ENCODE measurements at regions not wholly inside any gene's neighbourhood (a gene's known extent, or its start where the extent isn't known, plus 50 kb on each side); places are given as distances from the start of the nearest gene placed in this dataset.
"Not testable (repeated sequence)": the region's sequence is repeated elsewhere in the genome, so short reads cannot be mapped to it uniquely, and the experiment has no call there.

DNA sequence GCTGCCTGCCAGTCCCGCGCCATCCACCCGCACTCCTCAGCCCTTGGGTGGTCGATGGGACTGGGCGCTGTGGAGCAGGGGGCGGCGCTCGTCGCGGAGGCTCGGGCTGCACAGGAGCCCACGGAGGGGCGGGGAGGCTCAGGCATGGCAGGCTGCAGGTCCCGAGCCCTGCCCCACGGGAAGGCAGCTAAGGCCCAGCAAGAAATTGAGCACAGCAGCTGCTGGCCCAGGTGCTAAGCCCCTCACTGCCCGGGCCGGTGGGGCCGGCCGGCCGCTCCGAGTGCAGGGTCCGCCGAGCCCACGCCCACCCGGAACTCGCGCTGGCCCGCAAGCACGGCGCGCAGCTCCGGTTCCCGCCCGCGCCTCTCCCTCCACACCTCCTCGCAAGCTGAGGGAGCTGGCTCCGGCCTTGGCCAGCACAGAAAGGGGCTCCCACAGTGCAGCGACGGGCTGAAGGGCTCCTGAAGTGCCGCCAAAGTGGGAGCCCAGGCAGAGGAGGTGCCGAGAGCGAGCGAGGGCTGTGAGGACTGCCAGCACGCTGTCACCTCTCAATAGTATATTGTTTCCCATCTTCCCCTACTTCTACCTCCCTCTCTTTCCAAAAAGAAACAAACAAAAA lies 219.6 kb downstream of the BAMBI start:
- H3K9me3 ChIP-seq (ENCODE audit: control insufficient read depth in 1 of 2, insufficient read depth in 1 of 2, low read depth in 1 of 2, low read length in 2 of 2); H3K9me2 ChIP-seq (ENCODE audit: insufficient read depth); H4K20me1 ChIP-seq (ENCODE audit: insufficient read depth); BruUV-seq (replicated peaks); CTCF ChIA-PET; DNase-seq (ENCODE audit: low read depth, low spot score); H3K4me2 ChIP-seq (ENCODE audit: low read length); intact Hi-C loops (cut with micrococcal nuclease); H3K4me1 ChIP-seq (ENCODE audit: control insufficient read depth in 1 of 2, insufficient read depth in 2 of 2, low read length in 2 of 2); H3K36me3 ChIP-seq (ENCODE audit: control insufficient read depth in 1 of 2, insufficient read depth in 2 of 2, low read length in 2 of 2); H3K79me2 ChIP-seq (ENCODE audit: insufficient read depth, low read length); H2AFZ ChIP-seq (ENCODE audit: low read depth, low read length, poor library complexity, severe bottlenecking); RAD21 ChIA-PET (ENCODE audit: low non-redundant PET in 1 of 2, low total read pairs in 2 of 2, uncharacterized antibody in 2 of 2, unreplicated experiment in 2 of 2); H3K27me3 ChIP-seq (ENCODE audit: insufficient read depth, low read length); POLR2A ChIA-PET; H3K4me3 ChIP-seq (replicated peaks in 1 of 2; ENCODE audit: low read depth in 1 of 2, low read length in 2 of 2); ATAC-seq; H3K9ac ChIP-seq (ENCODE audit: low read length); H3K27ac ChIP-seq (ENCODE audit: low read depth, low read length): not testable (repeated sequence)

DNA sequence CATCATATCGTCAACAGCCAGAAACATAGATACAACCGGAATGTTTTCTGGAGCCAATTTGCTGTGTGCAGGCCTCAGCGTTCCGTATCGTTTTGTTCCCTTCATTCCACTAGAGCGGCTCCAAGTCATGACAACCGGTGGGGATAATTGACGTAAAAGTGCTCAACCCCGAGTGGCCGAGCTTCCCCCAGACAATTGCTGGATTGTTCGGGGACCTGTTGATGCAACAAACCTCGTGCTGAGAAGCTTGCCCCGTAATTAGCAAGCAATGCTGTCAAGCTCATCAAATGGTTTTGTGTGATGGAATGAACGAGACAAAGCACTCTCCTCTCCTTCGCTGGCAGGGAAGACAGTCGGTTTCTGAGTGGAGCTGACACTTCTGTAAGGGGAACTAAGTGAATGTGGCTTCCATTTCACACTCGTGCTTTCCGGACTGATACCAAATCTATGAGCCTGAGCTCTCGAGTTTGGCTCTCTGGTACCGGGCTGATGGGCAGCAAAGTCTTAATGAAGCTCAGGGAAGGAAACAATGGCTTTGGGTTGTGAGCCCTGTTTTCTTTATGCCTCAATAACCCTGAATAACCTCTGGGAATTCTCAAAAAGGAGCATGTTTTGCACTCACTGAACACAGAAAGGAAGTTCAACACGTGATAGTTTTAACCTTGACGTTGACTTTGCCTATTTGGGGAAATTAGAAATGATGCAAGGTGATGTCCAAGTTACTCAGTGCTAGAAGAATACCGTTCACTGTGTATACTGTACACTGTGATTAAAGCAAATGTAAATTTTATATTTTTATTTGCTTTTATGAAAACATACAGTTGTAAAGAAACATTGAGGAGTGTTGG lies 220.5 kb downstream of the BAMBI start:
- POLR2A ChIA-PET, result no interaction called here

More for the DNA sequence above, 220.5 kb downstream of the BAMBI start:
- no peaks in the 10 kb centered on the region for H3K36me3 ChIP-seq (ENCODE audit: control insufficient read depth in 1 of 2, insufficient read depth in 2 of 2, low read length in 2 of 2)
- RAD21 ChIA-PET (ENCODE audit: low non-redundant PET in 1 of 2, low total read pairs in 2 of 2, uncharacterized antibody in 2 of 2, unreplicated experiment in 2 of 2), result no interaction called here
- intact Hi-C loops (cut with micrococcal nuclease), result no loop called here
- H3K27ac ChIP-seq (ENCODE audit: low read depth, low read length), result no peak overlapping the region
- H2AFZ ChIP-seq (ENCODE audit: low read depth, low read length, poor library complexity, severe bottlenecking), result no peak overlapping the region
- no peak for DNase-seq (ENCODE audit: low read depth, low spot score)
- ATAC-seq, result no peak
- H3K79me2 ChIP-seq (ENCODE audit: insufficient read depth, low read length), result no peaks in the 10 kb centered on the region
- H3K4me2 ChIP-seq (ENCODE audit: low read length), result no peak overlapping the region
- no peaks in the 10 kb centered on the region for H3K9me2 ChIP-seq (ENCODE audit: insufficient read depth)
- H3K27me3 ChIP-seq (ENCODE audit: insufficient read depth, low read length), result no peaks in the 10 kb centered on the region
- no peaks in the 10 kb centered on the region for H3K4me1 ChIP-seq (ENCODE audit: control insufficient read depth in 1 of 2, insufficient read depth in 2 of 2, low read length in 2 of 2)
- CTCF ChIA-PET, result no interaction called here
- H3K9me3 ChIP-seq (ENCODE audit: control insufficient read depth in 1 of 2, insufficient read depth in 1 of 2, low read depth in 1 of 2, low read length in 2 of 2), result no peaks in the 10 kb centered on the region
- TF ChIP-seq, protein P1, sequence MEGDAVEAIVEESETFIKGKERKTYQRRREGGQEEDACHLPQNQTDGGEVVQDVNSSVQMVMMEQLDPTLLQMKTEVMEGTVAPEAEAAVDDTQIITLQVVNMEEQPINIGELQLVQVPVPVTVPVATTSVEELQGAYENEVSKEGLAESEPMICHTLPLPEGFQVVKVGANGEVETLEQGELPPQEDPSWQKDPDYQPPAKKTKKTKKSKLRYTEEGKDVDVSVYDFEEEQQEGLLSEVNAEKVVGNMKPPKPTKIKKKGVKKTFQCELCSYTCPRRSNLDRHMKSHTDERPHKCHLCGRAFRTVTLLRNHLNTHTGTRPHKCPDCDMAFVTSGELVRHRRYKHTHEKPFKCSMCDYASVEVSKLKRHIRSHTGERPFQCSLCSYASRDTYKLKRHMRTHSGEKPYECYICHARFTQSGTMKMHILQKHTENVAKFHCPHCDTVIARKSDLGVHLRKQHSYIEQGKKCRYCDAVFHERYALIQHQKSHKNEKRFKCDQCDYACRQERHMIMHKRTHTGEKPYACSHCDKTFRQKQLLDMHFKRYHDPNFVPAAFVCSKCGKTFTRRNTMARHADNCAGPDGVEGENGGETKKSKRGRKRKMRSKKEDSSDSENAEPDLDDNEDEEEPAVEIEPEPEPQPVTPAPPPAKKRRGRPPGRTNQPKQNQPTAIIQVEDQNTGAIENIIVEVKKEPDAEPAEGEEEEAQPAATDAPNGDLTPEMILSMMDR (IDR thresholded peaks at IDR 0.05 in 2 of 3, conservative IDR thresholded peaks at IDR 0.05 in 1 of 3; ENCODE audit: borderline replicate concordance in 1 of 3, insufficient read depth in 1 of 3, low read depth in 2 of 3, low read length in 2 of 3), result no peak
- TF ChIP-seq ZFX (IDR thresholded peaks at IDR 0.05) (no peak), ZNF274 (IDR thresholded peaks at IDR 0.05; ENCODE audit: low read depth, low read length) (no peak), YY1 (IDR thresholded peaks at IDR 0.05; ENCODE audit: extremely low read depth, insufficient replicate concordance, low read depth, low read length) (no peak), EGR1 (IDR thresholded peaks at IDR 0.05; ENCODE audit: low read depth) (no peak), EZH2 (IDR thresholded peaks at IDR 0.05) (no peak), RAD21 (IDR thresholded peaks at IDR 0.05; ENCODE audit: low read depth) (no peak), EZH2phosphoT487 (IDR thresholded peaks at IDR 0.05; ENCODE audit: borderline replicate concordance) (no peak), TCF7L2 (IDR thresholded peaks at IDR 0.05; ENCODE audit: borderline replicate concordance, extremely low read depth, insufficient read depth, insufficient read length) (no peak), POLR2AphosphoS5 (IDR thresholded peaks at IDR 0.05; ENCODE audit: low read depth, low read length) (no peak), ELF1 (IDR thresholded peaks at IDR 0.05; ENCODE audit: borderline replicate concordance, low read depth) (no peak), SIN3A (IDR thresholded peaks at IDR 0.05; ENCODE audit: low read depth) (no peak), CEBPB (IDR thresholded peaks at IDR 0.05; ENCODE audit: low read depth) (no peak)
- TF ChIP-seq, protein P2, sequence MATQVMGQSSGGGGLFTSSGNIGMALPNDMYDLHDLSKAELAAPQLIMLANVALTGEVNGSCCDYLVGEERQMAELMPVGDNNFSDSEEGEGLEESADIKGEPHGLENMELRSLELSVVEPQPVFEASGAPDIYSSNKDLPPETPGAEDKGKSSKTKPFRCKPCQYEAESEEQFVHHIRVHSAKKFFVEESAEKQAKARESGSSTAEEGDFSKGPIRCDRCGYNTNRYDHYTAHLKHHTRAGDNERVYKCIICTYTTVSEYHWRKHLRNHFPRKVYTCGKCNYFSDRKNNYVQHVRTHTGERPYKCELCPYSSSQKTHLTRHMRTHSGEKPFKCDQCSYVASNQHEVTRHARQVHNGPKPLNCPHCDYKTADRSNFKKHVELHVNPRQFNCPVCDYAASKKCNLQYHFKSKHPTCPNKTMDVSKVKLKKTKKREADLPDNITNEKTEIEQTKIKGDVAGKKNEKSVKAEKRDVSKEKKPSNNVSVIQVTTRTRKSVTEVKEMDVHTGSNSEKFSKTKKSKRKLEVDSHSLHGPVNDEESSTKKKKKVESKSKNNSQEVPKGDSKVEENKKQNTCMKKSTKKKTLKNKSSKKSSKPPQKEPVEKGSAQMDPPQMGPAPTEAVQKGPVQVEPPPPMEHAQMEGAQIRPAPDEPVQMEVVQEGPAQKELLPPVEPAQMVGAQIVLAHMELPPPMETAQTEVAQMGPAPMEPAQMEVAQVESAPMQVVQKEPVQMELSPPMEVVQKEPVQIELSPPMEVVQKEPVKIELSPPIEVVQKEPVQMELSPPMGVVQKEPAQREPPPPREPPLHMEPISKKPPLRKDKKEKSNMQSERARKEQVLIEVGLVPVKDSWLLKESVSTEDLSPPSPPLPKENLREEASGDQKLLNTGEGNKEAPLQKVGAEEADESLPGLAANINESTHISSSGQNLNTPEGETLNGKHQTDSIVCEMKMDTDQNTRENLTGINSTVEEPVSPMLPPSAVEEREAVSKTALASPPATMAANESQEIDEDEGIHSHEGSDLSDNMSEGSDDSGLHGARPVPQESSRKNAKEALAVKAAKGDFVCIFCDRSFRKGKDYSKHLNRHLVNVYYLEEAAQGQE (IDR thresholded peaks at IDR 0.05; ENCODE audit: low read depth), result no peak
- no peaks in the 10 kb centered on the region for H4K20me1 ChIP-seq (ENCODE audit: insufficient read depth)
- no peak overlapping the region for H3K9ac ChIP-seq (ENCODE audit: low read length)
- no TSS peak for BruUV-seq (replicated peaks)
- no peak overlapping the region for H3K4me3 ChIP-seq (replicated peaks in 1 of 2; ENCODE audit: low read depth in 1 of 2, low read length in 2 of 2)

Measured in HCT116 (cell line).